SK-N-SH treated with all-trans-retinoic acid at 6 μM for 48 hours (cell line): ENCODE measurements at regions not wholly inside any gene's neighbourhood (a gene's known extent, or its start where the extent isn't known, plus 50 kb on each side); places are given as distances from the start of the nearest gene placed in this dataset.

Experiments used
- ATAC-seq: fragments of 200-7000 bp; cut with Tn5 transposase; 3 replicates; pipeline ENCODE4 v1.9.1; 2020; ENCODE audit warnings: mild to moderate bottlenecking, moderate library complexity
- ARNTL ChIP-seq: fragments of 450-650 bp; formaldehyde crosslinking; IDR thresholded peaks from 2 replicates; pipeline ENCODE4 v1.5.0; 2020; ENCODE audit warnings: low read depth, mild to moderate bottlenecking, moderate library complexity, borderline replicate concordance
- BACH2 ChIP-seq: fragments of 250-450 bp; sonication (Bioruptor Pico); IDR thresholded peaks from 2 replicates; pipeline ENCODE4 v1.9.0; 2021; ENCODE audit warnings: mild to moderate bottlenecking, borderline replicate concordance
- CREB5 ChIP-seq: fragments of 250-450 bp; sonication (Bioruptor Pico); IDR thresholded peaks from 2 replicates; pipeline ENCODE4 v1.5.1; 2020; ENCODE audit warnings: low read depth, mild to moderate bottlenecking, moderate library complexity
- CSDC2 ChIP-seq: fragments of 250-450 bp; sonication (Bioruptor Pico); IDR thresholded peaks from 2 replicates; pipeline ENCODE4 v1.5.0; 2020; ENCODE audit warnings: mild to moderate bottlenecking, moderate library complexity
- ESRRG ChIP-seq: fragments of 250-450 bp; sonication (Bioruptor Pico); IDR thresholded peaks from 2 replicates; pipeline ENCODE4 v1.6.1; 2021; ENCODE audit warnings: mild to moderate bottlenecking
- GLIS3 ChIP-seq: fragments of 250-450 bp; sonication (Bioruptor Pico); IDR thresholded peaks from 2 replicates; pipeline ENCODE4 v1.5.0; 2020; ENCODE audit warnings: mild to moderate bottlenecking, moderate library complexity
- OSR1 ChIP-seq: fragments of 250-450 bp; sonication (Bioruptor Pico); IDR thresholded peaks from 2 replicates; pipeline ENCODE4 v1.8.0; 2022; ENCODE audit warnings: moderate library complexity, mild to moderate bottlenecking, inconsistent platforms
- PATZ1 ChIP-seq: fragments of 250-450 bp; sonication (Bioruptor Pico); IDR thresholded peaks from 2 replicates; pipeline ENCODE4 v1.8.0; 2020; ENCODE audit warnings: mild to moderate bottlenecking, moderate library complexity, borderline replicate concordance
- POU6F1 ChIP-seq: fragments of 250-450 bp; sonication (Bioruptor Pico); IDR thresholded peaks from 2 replicates; pipeline ENCODE4 v1.8.0; 2021; ENCODE audit warnings: low read depth, mild to moderate bottlenecking, moderate library complexity, borderline replicate concordance
- PPARA ChIP-seq: fragments of 250-450 bp; sonication (Bioruptor Pico); IDR thresholded peaks from 2 replicates; pipeline ENCODE4 v1.5.0; 2020; ENCODE audit warnings: mild to moderate bottlenecking, borderline replicate concordance
- TCF4 ChIP-seq: fragments of 250-450 bp; sonication (Bioruptor Pico); IDR thresholded peaks from 2 replicates; pipeline ENCODE4 v1.8.0; 2021; ENCODE audit warnings: mild to moderate bottlenecking, moderate library complexity, borderline replicate concordance
- TOX ChIP-seq: fragments of 250-450 bp; sonication (Bioruptor Pico); IDR thresholded peaks from 2 replicates; pipeline ENCODE4 v1.8.0; 2021; ENCODE audit warnings: mild to moderate bottlenecking, moderate library complexity, borderline replicate concordance
- TSHZ2 ChIP-seq: fragments of 250-450 bp; sonication (Bioruptor Pico); IDR thresholded peaks from 2 replicates; pipeline ENCODE4 v1.5.0; 2020; ENCODE audit warnings: mild to moderate bottlenecking, moderate library complexity
- ZFP3 ChIP-seq: fragments of 250-450 bp; sonication (Bioruptor Pico); IDR thresholded peaks from 2 replicates; pipeline ENCODE4 v1.5.0; 2020; ENCODE audit warnings: mild to moderate bottlenecking, moderate library complexity
- ZFP30 ChIP-seq: fragments of 450-650 bp; formaldehyde crosslinking; IDR thresholded peaks from 2 replicates; pipeline ENCODE4 v1.5.0; 2022; ENCODE audit warnings: mild to moderate bottlenecking, moderate library complexity
- ZNF565 ChIP-seq: fragments of 450-650 bp; formaldehyde crosslinking; conservative IDR thresholded peaks from 2 replicates; pipeline ENCODE4 v1.5.0; 2020; ENCODE audit warnings: low read depth, mild to moderate bottlenecking, moderate library complexity
- ZNF8 ChIP-seq: fragments of 450-650 bp; formaldehyde crosslinking; IDR thresholded peaks from 2 replicates; pipeline ENCODE4 v1.5.0; 2020; ENCODE audit warnings: mild to moderate bottlenecking, moderate library complexity

GRCh38 chr1:70552662-70553566 lies 141.8 kb downstream of the CTH start (continued):
- TF ChIP-seq ARNTL (no peak), POU6F1 (CRISPR knock-in tag) (no peak; the same call in 1 of the 2 replicates), ESRRG (CRISPR knock-in tag) (0 out of 2 replicates have a peak, but pooled peaks have one; percentile 40), CREB5 (CRISPR knock-in tag) (peak; percentile 84), GLIS3 (CRISPR knock-in tag) (peak; percentile 83)

- ATAC-seq, result peak; percentile 65
Observed at GRCh38 chr1:70553567-70553956, 142.5 kb downstream of the CTH start.

More at GRCh38 chr1:70553567-70553956, 142.5 kb downstream of the CTH start:
- TF ChIP-seq PATZ1 (CRISPR knock-in tag) (no peak), TOX (CRISPR knock-in tag) (no peak), CREB5 (CRISPR knock-in tag) (no peak), TSHZ2 (no peak), CSDC2 (no peak), BACH2 (CRISPR knock-in tag) (no peak), PPARA (CRISPR knock-in tag) (no peak), ZNF565 (no peak), GLIS3 (CRISPR knock-in tag) (no peak), ZFP30 (no peak), ESRRG (CRISPR knock-in tag) (no peak), ARNTL (no peak), ZNF8 (no peak), OSR1 (CRISPR knock-in tag) (no peak), TCF4 (CRISPR knock-in tag) (no peak), ZFP3 (CRISPR knock-in tag) (no peak)
